Neural cell (in vitro differentiated cells): ENCODE measurements at regions not wholly inside any gene's neighbourhood (a gene's known extent, or its start where the extent isn't known, plus 50 kb on each side); places are given as distances from the start of the nearest gene placed in this dataset.

ENCODE experiments used
- H2AFZ ChIP-seq: fragments of 200-600, 300-800 bp; sonication (generic), shearing (Covaris generic); 2 replicates; pipeline ENCODE4 v1.6.0; 2014; ENCODE audit warnings: low read depth, mild to moderate bottlenecking, antibody characterized with exemption, low read length, moderate library complexity
- H3F3A ChIP-seq: fragments of 200-600 bp; shearing (Covaris generic); 2 replicates; pipeline ENCODE4 v1.6.1; 2016; ENCODE audit warnings: mild to moderate bottlenecking, moderate library complexity, mixed read lengths, antibody characterized with exemption, low read length; ENCODE audit not compliant: insufficient read depth, poor library complexity, severe bottlenecking
- H3K27ac ChIP-seq: fragments of 200-600, 300-800 bp; sonication (generic), shearing (Covaris generic); 2 replicates; pipeline ENCODE4 v1.5.1; 2014; ENCODE audit warnings: mild to moderate bottlenecking, low read length, moderate library complexity
- H3K27me3 ChIP-seq: fragments of 300-800, 200-600 bp; sonication (generic), shearing (Covaris generic); 2 replicates; pipeline ENCODE4 v1.6.0; 2014; ENCODE audit warnings: mild to moderate bottlenecking, low read depth, low read length, moderate library complexity; ENCODE audit not compliant: insufficient read depth
- H3K36me3 ChIP-seq: fragments of 300-800, 200-600 bp; sonication (generic), shearing (Covaris generic); 2 replicates; pipeline ENCODE4 v1.5.1; 2014; ENCODE audit warnings: mild to moderate bottlenecking, antibody characterized with exemption, low read length, moderate library complexity; ENCODE audit not compliant: insufficient read depth
- H3K4me2 ChIP-seq: fragments of 300-800, 200-600 bp; sonication (generic), shearing (Covaris generic); 2 replicates; pipeline ENCODE4 v1.6.0; 2014; ENCODE audit warnings: mild to moderate bottlenecking, low read length
- H3K4me3 ChIP-seq: fragments of 300-800, 200-600 bp; sonication (generic), shearing (Covaris generic); 2 replicates; pipeline ENCODE4 v1.5.1; 2014; ENCODE audit warnings: mild to moderate bottlenecking, low read length, moderate library complexity
- H3K79me2 ChIP-seq: fragments of 200-600 bp; shearing (Covaris generic); replicated peaks from 2 replicates; pipeline ENCODE4 v1.6.0; 2014; ENCODE audit warnings: mild to moderate bottlenecking, low read length, moderate library complexity; ENCODE audit not compliant: insufficient read depth
- H3K9ac ChIP-seq: fragments of 300-800, 200-600 bp; sonication (generic), shearing (Covaris generic); 2 replicates; pipeline ENCODE4 v1.6.1; 2016; ENCODE audit warnings: mild to moderate bottlenecking, low read length, mixed read lengths
- H3K9me2 ChIP-seq: fragments of 200-600 bp; shearing (Covaris generic); 2 replicates; pipeline ENCODE4 v1.6.1; 2016; ENCODE audit warnings: mild to moderate bottlenecking, low read length, mixed read lengths; ENCODE audit not compliant: insufficient read depth
- H3K9me3 ChIP-seq: fragments of 200-600, 300-800 bp; sonication (generic), shearing (Covaris generic); 2 replicates; pipeline ENCODE4 v1.6.1; 2016; ENCODE audit warnings: mild to moderate bottlenecking, mixed run types, low read length, moderate library complexity, mixed read lengths
- H4K20me1 ChIP-seq: fragments of 200-600 bp; shearing (Covaris generic); 2 replicates; pipeline ENCODE4 v1.6.1; 2016; ENCODE audit warnings: mild to moderate bottlenecking, mixed run types; ENCODE audit not compliant: insufficient read depth
- CTCF ChIP-seq: fragments of 450-650 bp; IDR thresholded peaks from 2 replicates; pipeline ENCODE4 v1.5.1; 2014; ENCODE audit warnings: antibody characterized with exemption, mild to moderate bottlenecking, moderate library complexity; ENCODE audit not compliant: poor library complexity, severe bottlenecking
- EP300 ChIP-seq: fragments of 450-650 bp; conservative IDR thresholded peaks from 2 replicates; pipeline ENCODE4 v1.6.1; 2014; ENCODE audit warnings: antibody characterized with exemption, mild to moderate bottlenecking, moderate library complexity; ENCODE audit not compliant: poor library complexity, severe bottlenecking
- EZH2 ChIP-seq: fragments of 200-600, 300-800 bp; shearing (Covaris generic), sonication (generic); IDR thresholded peaks from 2 replicates; pipeline ENCODE4 v1.6.1; 2014; ENCODE audit warnings: antibody characterized with exemption, low read length, borderline replicate concordance, mild to moderate bottlenecking; ENCODE audit not compliant: insufficient read depth, poor library complexity, severe bottlenecking
- MXI1 ChIP-seq: fragments of 450-650 bp; conservative IDR thresholded peaks from 2 replicates; pipeline ENCODE4 v1.6.1; 2014; ENCODE audit warnings: antibody characterized with exemption, mild to moderate bottlenecking; ENCODE audit not compliant: poor library complexity, severe bottlenecking
- POLR2AphosphoS5 ChIP-seq: IDR thresholded peaks from 2 replicates; pipeline ENCODE4 v1.6.1; 2012
- RAD21 ChIP-seq: fragments of 450-650 bp; conservative IDR thresholded peaks from 2 replicates; pipeline ENCODE4 v1.6.1; 2014; ENCODE audit warnings: antibody characterized with exemption, mild to moderate bottlenecking, moderate library complexity
- SMC3 ChIP-seq: fragments of 450-650 bp; conservative IDR thresholded peaks from 2 replicates; pipeline ENCODE4 v1.6.1; 2014; ENCODE audit warnings: antibody characterized with exemption, mild to moderate bottlenecking, moderate library complexity; ENCODE audit not compliant: poor library complexity
- TAF1 ChIP-seq: IDR thresholded peaks from 2 replicates; pipeline ENCODE4 v1.6.1; 2012; ENCODE audit warnings: low read depth
- TF ChIP-seq, protein P1 (sequence below): IDR thresholded peaks from 2 replicates; pipeline ENCODE4 v1.6.1; 2012; ENCODE audit warnings: borderline replicate concordance

DNA sequence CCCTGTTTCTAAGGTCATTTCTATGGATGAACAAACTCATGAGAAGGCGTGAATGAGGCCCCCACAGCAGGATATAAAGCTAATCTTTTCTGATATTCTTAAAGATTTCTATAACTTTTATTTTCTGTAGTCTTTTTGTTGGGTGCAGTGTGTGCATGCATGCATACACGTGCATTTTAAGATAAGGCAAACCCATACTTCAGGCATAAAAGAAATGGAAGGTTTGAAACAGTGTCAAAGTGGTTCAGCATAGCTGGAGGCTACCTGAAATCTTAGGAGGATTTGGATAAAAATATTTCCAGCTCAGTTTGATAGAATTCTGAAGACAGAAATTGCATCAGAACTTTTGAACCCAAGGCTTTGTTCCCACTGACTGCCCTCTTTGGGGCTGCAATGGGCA is 119.7 kb downstream of the PDHA2 start:
- TF ChIP-seq POLR2AphosphoS5 (no peak), CTCF (no peak), EP300 (no peak), TAF1 (no peak), SMC3 (no peak), EZH2 (no peak), MXI1 (no peak), RAD21 (no peak)
- TF ChIP-seq, protein P1, sequence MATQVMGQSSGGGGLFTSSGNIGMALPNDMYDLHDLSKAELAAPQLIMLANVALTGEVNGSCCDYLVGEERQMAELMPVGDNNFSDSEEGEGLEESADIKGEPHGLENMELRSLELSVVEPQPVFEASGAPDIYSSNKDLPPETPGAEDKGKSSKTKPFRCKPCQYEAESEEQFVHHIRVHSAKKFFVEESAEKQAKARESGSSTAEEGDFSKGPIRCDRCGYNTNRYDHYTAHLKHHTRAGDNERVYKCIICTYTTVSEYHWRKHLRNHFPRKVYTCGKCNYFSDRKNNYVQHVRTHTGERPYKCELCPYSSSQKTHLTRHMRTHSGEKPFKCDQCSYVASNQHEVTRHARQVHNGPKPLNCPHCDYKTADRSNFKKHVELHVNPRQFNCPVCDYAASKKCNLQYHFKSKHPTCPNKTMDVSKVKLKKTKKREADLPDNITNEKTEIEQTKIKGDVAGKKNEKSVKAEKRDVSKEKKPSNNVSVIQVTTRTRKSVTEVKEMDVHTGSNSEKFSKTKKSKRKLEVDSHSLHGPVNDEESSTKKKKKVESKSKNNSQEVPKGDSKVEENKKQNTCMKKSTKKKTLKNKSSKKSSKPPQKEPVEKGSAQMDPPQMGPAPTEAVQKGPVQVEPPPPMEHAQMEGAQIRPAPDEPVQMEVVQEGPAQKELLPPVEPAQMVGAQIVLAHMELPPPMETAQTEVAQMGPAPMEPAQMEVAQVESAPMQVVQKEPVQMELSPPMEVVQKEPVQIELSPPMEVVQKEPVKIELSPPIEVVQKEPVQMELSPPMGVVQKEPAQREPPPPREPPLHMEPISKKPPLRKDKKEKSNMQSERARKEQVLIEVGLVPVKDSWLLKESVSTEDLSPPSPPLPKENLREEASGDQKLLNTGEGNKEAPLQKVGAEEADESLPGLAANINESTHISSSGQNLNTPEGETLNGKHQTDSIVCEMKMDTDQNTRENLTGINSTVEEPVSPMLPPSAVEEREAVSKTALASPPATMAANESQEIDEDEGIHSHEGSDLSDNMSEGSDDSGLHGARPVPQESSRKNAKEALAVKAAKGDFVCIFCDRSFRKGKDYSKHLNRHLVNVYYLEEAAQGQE: no peak
- Histone ChIP-seq H3K79me2 (no peaks in the 10 kb centered on the region), H3K36me3 (no peaks in the 10 kb centered on the region), H3K9ac (no peak overlapping the region), H3F3A (no peaks in the 10 kb centered on the region), H4K20me1 (no peaks in the 10 kb centered on the region), H3K9me2 (no peaks in the 10 kb centered on the region), H3K4me3 (no peak overlapping the region), H3K27ac (no peak overlapping the region), H3K4me2 (no peak overlapping the region), H3K27me3 (no peaks in the 10 kb centered on the region), H3K9me3 (no peaks in the 10 kb centered on the region), H2AFZ (no peak overlapping the region)

GRCh38 chr4:95963456-95963855 is 123.6 kb downstream of the PDHA2 start:
- TF ChIP-seq POLR2AphosphoS5 (no peak), EP300 (no peak), MXI1 (no peak), EZH2 (no peak), TAF1 (no peak), SMC3 (no peak), RAD21 (no peak), CTCF (no peak)
- TF ChIP-seq, protein P1: no peak
- Histone ChIP-seq H3K27ac (no peak overlapping the region), H3K79me2 (no peaks in the 10 kb centered on the region), H3K4me3 (no peak overlapping the region), H3K4me2 (no peak overlapping the region), H3K27me3 (no peaks in the 10 kb centered on the region), H3K9ac (no peak overlapping the region), H3K9me3 (no peaks in the 10 kb centered on the region), H3K9me2 (no peaks in the 10 kb centered on the region), H3K36me3 (no peaks in the 10 kb centered on the region), H4K20me1 (no peaks in the 10 kb centered on the region), H3F3A (no peaks in the 10 kb centered on the region), H2AFZ (no peak overlapping the region)
